Mucosa of rectum (tissue), 2 donors: ENCODE measurements at regions not wholly inside any gene's neighbourhood (a gene's known extent, or its start where the extent isn't known, plus 50 kb on each side); places are given as distances from the start of the nearest gene placed in this dataset.
"Not testable (repeated sequence)": the region's sequence is repeated elsewhere in the genome, so short reads cannot be mapped to it uniquely, and the experiment has no call there.

Experiments used
- H3K27ac ChIP-seq, 2 donors: one replicate each; pipeline ENCODE4 v1.7.0; 2013; ENCODE audit warnings: inconsistent platforms in 2 of 2, low read depth in 2 of 2, low read length in 2 of 2
- H3K27me3 ChIP-seq, 2 donors: one replicate each; pipeline ENCODE4 v1.7.0; 2013; ENCODE audit warnings: low read length in 2 of 2; ENCODE audit not compliant: control insufficient read depth in 2 of 2, insufficient read depth in 2 of 2
- H3K36me3 ChIP-seq, 2 donors: one replicate each; pipeline ENCODE4 v1.7.0; 2013; ENCODE audit warnings: low read length in 2 of 2; ENCODE audit not compliant: control insufficient read depth in 2 of 2, insufficient read depth in 2 of 2
- H3K4me1 ChIP-seq, 2 donors: one replicate each; pipeline ENCODE4 v1.7.0; 2013; ENCODE audit warnings: low read length in 2 of 2, mild to moderate bottlenecking in 1 of 2; ENCODE audit not compliant: control insufficient read depth in 2 of 2, insufficient read depth in 2 of 2
- H3K4me3 ChIP-seq, 2 donors: one replicate each; pipeline ENCODE4 v1.7.0; 2013; ENCODE audit warnings: low read length in 2 of 2
- H3K9ac ChIP-seq, 2 donors: one replicate each; pipeline ENCODE4 v1.7.0; 2013; ENCODE audit warnings: low read length in 2 of 2, low read depth in 1 of 2, mild to moderate bottlenecking in 1 of 2
- H3K9me3 ChIP-seq, 2 donors: one replicate each; pipeline ENCODE4 v1.7.0; 2013; ENCODE audit warnings: low read length in 2 of 2; ENCODE audit not compliant: control insufficient read depth in 2 of 2
- donor health status: healthy.
- donor health status: Normal muscosa, but diverticular disease.

DNA sequence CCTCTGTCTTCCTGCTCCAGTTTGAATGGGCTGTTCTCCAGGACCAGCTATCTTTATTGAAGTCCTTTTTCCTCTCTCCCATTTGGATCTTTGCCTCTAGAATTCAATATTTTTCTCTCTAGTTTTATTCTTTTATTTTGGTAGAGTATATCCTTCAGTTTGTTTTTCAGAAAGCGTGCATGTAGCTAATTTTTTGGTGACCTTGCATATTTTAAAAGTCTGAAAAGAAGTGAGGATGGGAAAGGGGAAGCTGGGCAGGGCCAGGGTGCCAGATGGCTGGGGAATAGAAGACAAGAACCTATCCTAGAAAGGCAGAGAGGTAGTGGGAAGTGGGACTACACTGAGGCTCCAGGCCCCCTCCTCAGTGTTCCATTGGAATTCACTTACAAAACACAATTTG is 95.0 kb upstream of the ZBED5 start:
- no peaks in the 10 kb centered on the region for H3K9me3 ChIP-seq

DNA sequence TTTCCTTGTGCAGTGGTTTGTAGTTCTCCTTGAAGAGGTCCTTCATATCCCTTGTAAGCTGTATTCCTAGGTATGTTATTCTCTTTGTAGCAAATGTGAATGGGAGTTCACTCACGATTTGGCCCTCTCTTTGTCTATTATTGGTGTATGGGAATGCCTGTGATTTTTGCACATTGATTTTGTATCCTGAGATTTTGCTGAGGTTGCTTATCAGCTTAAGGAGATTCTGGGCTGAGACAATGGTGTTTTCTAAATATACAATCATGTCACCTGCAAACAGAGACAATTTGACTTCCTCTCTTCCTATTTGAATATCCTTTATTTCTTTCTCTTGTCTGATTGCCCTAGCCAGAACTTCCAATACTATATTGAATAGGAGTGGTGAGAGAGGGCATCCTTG is 90.1 kb upstream of the ZBED5 start:
- H3K27me3 ChIP-seq, H3K9me3 ChIP-seq, H3K36me3 ChIP-seq, H3K27ac ChIP-seq, H3K9ac ChIP-seq, H3K4me1 ChIP-seq, H3K4me3 ChIP-seq: not testable (repeated sequence)

More for the DNA sequence above, 95.0 kb upstream of the ZBED5 start:
- no peaks in the 10 kb centered on the region for H3K4me1 ChIP-seq
- H3K9ac ChIP-seq, result no peak overlapping the region
- no peaks in the 10 kb centered on the region for H3K27me3 ChIP-seq
- no peaks in the 10 kb centered on the region for H3K36me3 ChIP-seq
- H3K27ac ChIP-seq, result no peak overlapping the region
- H3K4me3 ChIP-seq, result no peak overlapping the region

DNA sequence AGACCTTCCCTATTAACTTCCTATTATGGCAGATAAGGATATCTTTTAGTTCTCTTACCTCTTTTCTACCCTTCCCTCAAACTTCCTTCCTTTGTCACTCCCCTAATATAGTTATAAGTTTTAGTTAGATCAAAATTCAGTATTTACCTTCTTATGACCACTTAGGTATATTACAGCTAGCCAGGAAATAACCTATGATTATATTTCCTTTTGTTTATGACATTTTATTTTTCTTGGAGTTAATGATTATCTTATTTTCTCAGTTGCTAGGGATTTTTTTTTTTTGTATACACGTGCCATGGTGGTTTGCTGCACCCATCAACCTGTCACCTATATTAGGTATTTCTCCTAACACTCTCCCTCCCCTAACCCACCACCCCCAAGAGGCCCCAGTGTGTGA is 88.2 kb upstream of the ZBED5 start:
- no peak overlapping the region for H3K27ac ChIP-seq
- peaks cover 0 to 5% of the 10 kb centered on the region in 2 donors for H3K4me1 ChIP-seq
- no peaks in the 10 kb centered on the region for H3K27me3 ChIP-seq
- H3K4me3 ChIP-seq, result no peak overlapping the region
- H3K9me3 ChIP-seq, result no peaks in the 10 kb centered on the region
- no peaks in the 10 kb centered on the region for H3K36me3 ChIP-seq
- H3K9ac ChIP-seq, result no peak overlapping the region

DNA sequence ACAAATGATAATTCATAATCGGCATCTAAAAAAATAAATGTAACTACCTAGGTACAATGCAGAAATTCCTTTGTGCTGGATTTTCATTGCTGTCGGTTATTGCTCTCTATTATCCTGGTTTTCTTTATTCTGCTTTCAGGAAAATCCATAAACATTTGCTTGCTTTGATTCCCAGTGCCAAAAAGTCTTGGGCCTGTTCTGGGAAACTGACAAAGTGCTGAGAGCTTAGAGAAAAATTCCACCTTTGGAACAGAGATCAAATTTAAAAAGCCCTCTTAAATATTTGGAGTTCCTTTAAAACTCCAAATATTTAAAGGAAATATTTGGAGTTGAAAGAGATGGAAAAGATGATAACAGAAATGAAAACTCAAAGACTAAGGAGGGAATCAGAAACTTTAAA is 87.3 kb upstream of the ZBED5 start:
- Histone ChIP-seq H3K4me3 (no peak overlapping the region), H3K27me3 (no peaks in the 10 kb centered on the region), H3K9me3 (no peaks in the 10 kb centered on the region), H3K9ac (no peak overlapping the region), H3K27ac (no peak overlapping the region), H3K36me3 (no peaks in the 10 kb centered on the region), H3K4me1 (peaks cover 0 to 5% of the 10 kb centered on the region in 2 donors)

DNA sequence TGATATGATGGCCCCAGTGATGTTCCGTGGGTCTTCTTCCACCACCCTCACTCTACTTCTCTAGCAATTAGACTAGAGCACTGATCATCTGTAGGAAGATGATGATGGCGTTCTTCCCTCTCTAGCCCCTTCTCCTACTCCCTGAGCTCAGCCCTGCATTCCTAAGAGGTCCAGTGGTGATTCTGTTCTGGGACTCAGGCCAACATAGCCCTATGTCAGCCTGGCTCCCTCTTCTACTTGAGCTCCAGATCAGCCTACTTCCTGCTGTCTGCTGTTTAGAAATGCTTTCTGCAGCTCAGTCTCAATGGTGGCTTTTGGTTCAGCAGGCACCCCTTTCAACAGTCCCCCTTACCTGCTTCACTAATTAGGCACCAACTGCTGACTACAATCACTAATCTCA is 86.1 kb upstream of the ZBED5 start:
- Histone ChIP-seq H3K4me1 (peaks cover 0 to 5% of the 10 kb centered on the region in 2 donors), H3K36me3 (no peaks in the 10 kb centered on the region), H3K27ac (no peak overlapping the region), H3K4me3 (no peak overlapping the region), H3K9ac (no peak overlapping the region), H3K9me3 (no peaks in the 10 kb centered on the region), H3K27me3 (no peaks in the 10 kb centered on the region)

DNA sequence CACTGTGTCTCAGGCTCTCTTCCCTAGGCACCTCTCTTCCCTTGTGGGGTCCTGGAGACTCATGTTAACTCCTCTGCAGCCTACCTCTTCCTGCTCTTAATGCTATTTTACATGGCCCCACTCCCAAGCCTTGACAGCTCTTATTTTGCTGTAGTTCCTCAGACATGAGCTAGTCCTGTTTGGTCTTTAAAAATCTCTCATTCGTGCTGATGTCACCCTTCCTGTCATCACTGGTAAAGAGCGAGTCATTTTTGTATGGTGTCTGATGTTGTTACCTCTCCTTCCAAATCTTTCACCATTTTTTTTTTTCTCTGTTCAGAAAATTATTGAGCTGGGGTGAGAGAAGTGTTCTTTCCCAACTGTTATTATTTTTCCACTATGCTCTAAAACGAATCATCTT is 84.8 kb upstream of the ZBED5 start:
- no peaks in the 10 kb centered on the region for H3K36me3 ChIP-seq
- H3K9ac ChIP-seq, result no peak overlapping the region
- peaks cover 0 to 5% of the 10 kb centered on the region in 2 donors for H3K4me1 ChIP-seq
- H3K4me3 ChIP-seq, result no peak overlapping the region
- H3K9me3 ChIP-seq, result no peaks in the 10 kb centered on the region
- H3K27ac ChIP-seq, result no peak overlapping the region
- H3K27me3 ChIP-seq, result no peaks in the 10 kb centered on the region

DNA sequence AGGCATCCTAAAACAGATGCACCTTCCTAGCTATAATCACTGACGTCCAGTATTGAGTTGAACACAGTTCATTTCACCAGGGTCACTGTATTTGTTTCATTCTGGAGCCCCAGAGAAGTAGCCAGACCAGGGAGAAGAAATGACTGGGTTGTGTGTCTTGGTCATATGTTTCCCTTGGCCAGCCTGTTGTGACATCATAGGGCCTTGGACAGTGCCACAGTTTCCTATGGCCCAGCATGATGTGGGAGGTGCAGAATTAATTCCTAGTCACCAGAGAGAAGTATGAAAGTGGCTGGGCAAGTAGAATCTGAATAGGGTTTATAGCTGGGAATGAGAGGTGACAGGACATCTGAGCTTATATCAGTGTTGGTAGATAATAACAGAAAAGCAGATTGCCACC is 84.0 kb upstream of the ZBED5 start:
- Histone ChIP-seq H3K4me1 (peaks cover 0 to 5% of the 10 kb centered on the region in 2 donors), H3K4me3 (no peak overlapping the region), H3K36me3 (no peaks in the 10 kb centered on the region), H3K27me3 (no peaks in the 10 kb centered on the region), H3K9me3 (no peaks in the 10 kb centered on the region), H3K27ac (no peak overlapping the region), H3K9ac (no peak overlapping the region)

DNA sequence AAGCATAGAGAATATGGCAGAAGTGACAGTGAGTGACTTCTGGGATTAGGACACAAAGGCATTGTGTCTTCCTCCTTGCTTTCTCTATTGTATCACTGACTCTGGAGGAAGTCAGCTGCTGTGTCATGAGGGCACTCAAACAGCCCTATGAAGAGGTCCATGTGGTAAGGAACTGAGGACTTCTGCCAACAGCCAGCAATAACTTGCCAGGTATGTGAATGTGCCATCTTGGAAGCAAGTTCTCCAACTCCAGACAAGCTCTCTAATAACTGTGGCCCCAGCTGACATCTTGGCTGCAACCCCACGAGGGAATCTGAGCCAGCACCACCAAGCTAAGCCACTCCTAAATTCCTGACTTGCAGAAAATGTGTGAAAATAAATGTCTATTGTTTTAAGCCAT is 83.6 kb upstream of the ZBED5 start:
- H3K9ac ChIP-seq, result no peak overlapping the region
- H3K9me3 ChIP-seq, result no peaks in the 10 kb centered on the region
- no peak overlapping the region for H3K27ac ChIP-seq
- H3K27me3 ChIP-seq, result no peaks in the 10 kb centered on the region
- H3K4me1 ChIP-seq, result peaks cover 0 to 5% of the 10 kb centered on the region in 2 donors
- H3K4me3 ChIP-seq, result no peak overlapping the region
- no peaks in the 10 kb centered on the region for H3K36me3 ChIP-seq

DNA sequence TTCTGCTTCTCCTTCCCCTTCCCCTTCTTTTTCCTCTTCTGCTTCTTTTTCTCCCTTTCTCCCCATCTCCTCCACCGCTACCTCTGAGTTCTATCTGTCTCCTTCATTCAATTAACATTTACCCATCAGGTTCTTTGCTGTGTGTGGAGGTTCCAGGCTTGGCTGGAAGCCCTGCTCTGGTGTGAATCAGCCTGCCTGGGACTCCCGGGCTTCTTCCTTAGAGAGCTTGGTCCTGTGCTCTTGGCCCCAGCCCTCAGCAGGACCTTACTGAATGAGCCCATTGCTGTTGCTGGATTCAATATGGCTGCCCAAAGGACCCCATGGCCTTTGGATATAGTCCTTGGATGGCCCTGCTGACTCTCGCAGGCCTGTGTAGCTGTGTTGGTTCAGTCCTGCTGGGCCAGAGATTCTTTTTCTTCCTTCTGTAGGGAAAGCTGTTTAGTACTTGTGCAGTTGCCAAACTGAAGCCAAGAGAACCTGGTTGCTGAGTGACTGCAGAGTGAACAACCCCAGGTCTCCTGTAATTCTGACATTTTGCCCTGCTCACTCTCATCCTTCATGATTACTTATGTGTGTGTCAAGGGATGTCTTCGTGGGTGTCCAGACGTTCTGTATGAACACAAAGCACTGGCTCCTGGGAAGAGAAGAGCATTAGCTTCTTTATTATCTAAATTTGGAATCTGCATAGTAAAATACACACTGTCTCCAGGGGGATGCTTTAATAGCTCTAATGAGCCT is 81.0 kb upstream of the ZBED5 start:
- Histone ChIP-seq H3K9ac (no peak overlapping the region), H3K27ac (no peak overlapping the region), H3K27me3 (no peaks in the 10 kb centered on the region), H3K36me3 (no peaks in the 10 kb centered on the region), H3K9me3 (no peaks in the 10 kb centered on the region), H3K4me3 (no peak overlapping the region), H3K4me1 (peaks cover 11 to 13% of the 10 kb centered on the region in 2 donors)

DNA sequence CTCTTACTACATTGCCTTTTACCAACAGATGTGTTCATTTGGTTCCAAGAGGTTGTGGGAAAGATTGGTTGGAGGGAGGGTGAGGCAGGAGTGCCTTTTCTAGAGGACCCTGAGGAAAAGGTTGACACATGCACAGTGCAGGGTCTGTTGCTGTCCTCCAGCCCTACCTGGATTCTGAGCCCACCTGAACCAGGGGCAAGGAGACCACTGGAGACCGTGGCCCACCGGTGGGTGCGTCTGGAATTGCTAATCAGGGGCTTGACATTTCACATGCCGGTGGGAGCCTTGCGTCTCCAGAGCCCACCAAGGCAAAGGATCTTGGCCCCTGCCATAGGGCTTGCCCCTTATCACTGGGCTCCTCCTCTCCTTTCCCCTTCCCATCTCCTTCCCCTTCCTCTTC is 80.4 kb upstream of the ZBED5 start:
- Histone ChIP-seq H3K4me1 (peaks cover 11 to 13% of the 10 kb centered on the region in 2 donors), H3K27ac (no peak overlapping the region), H3K36me3 (no peaks in the 10 kb centered on the region), H3K9ac (no peak overlapping the region), H3K4me3 (no peak overlapping the region), H3K27me3 (no peaks in the 10 kb centered on the region), H3K9me3 (no peaks in the 10 kb centered on the region)

DNA sequence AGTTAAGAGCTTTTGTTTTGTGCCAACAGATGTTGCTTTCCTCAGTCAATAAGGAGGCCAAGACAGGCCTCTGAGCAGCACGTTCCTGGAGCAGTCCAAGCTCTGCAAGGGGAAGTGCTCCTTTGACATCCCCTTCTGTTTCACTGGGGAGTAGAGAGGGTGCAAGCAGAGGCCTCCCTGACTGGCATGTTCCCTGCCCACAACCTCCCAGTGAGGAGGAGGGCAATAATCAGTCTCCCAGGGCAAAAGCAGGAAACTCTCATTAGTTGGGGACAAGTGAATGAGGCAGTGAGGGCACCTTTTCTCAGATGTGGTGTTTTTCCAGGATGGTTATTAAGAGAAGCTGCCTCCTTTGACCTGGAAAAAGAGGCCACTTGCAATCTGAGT is 79.5 kb upstream of the ZBED5 start:
- H3K4me1 ChIP-seq, result peaks cover 15 to 16% of the 10 kb centered on the region in 2 donors
- no peaks in the 10 kb centered on the region for H3K9me3 ChIP-seq
- no peak overlapping the region for H3K9ac ChIP-seq
- H3K27me3 ChIP-seq, result no peaks in the 10 kb centered on the region
- H3K4me3 ChIP-seq, result no peak overlapping the region
- no peak overlapping the region for H3K27ac ChIP-seq
- no peaks in the 10 kb centered on the region for H3K36me3 ChIP-seq
